ENCODE measurements at regions not wholly inside any gene's neighbourhood (a gene's known extent, or its start where the extent isn't known, plus 50 kb on each side); places are given as distances from the start of the nearest gene placed in this dataset.
"Not testable (repeated sequence)": the region's sequence is repeated elsewhere in the genome, so short reads cannot be mapped to it uniquely, and the experiment has no call there.

DNA sequence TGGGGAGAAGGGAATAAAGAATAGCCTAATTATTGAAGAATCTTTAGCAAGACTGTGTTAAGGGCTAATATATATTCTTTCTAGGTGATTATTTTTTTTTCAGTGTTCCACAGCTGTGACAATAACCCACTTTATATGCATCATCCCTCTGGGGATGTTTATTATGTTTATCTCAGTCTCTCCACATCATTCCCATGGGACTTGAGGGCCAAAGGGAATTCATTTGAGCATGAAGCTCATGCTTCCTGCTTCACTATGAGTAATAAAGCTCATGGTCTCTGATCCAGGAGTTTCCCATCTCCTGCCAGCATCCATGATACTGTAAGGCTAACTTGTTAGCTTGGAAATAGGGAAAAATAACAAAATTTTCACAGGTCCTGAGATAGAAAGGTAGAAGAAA is 1888.4 kb downstream of the LRRC4C start:
- no peaks in the 10 kb centered on the region for H3K4me1 ChIP-seq
- H3K27ac ChIP-seq = no peak overlapping the region
- no peak overlapping the region for H3K4me3 ChIP-seq
- no peak for DNase-seq
- H3K36me3 ChIP-seq = no peaks in the 10 kb centered on the region
- H3K9me3 ChIP-seq = peaks cover 0 to 5% (median 0%) of the 10 kb centered on the region in 4 donors
- intact Hi-C loops (cut with DNase I; ENCODE audit: low total_unique reads) = no loop called here
- H3K27me3 ChIP-seq = no peaks in the 10 kb centered on the region
- TF ChIP-seq EP300 (IDR thresholded peaks at IDR 0.05) (no peak), POLR2AphosphoS5 (IDR thresholded peaks at IDR 0.05) (no peak), POLR2A (IDR thresholded peaks at IDR 0.05) (no peak)
- TF ChIP-seq, protein P1, sequence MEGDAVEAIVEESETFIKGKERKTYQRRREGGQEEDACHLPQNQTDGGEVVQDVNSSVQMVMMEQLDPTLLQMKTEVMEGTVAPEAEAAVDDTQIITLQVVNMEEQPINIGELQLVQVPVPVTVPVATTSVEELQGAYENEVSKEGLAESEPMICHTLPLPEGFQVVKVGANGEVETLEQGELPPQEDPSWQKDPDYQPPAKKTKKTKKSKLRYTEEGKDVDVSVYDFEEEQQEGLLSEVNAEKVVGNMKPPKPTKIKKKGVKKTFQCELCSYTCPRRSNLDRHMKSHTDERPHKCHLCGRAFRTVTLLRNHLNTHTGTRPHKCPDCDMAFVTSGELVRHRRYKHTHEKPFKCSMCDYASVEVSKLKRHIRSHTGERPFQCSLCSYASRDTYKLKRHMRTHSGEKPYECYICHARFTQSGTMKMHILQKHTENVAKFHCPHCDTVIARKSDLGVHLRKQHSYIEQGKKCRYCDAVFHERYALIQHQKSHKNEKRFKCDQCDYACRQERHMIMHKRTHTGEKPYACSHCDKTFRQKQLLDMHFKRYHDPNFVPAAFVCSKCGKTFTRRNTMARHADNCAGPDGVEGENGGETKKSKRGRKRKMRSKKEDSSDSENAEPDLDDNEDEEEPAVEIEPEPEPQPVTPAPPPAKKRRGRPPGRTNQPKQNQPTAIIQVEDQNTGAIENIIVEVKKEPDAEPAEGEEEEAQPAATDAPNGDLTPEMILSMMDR (IDR thresholded peaks at IDR 0.05) = no peak

DNA sequence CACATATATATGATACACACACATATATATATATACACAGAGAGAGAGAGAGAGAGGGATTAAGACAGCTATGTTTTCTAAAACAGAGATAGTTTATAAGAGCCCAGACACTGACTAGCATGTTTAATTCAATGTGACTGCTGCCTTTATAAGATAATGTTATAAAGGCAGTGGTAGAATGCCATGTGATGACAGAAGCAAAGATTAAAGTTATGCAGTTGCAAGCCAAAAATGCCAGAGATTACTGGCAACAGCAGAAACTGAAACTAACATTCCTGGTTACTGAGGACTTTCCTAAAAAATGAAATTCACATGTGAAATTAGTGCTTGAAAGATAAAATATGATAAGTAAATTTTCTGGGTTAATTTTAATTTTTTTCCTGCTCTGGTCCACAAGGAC is 1888.9 kb downstream of the LRRC4C start:
- Histone ChIP-seq H3K36me3 (no peaks in the 10 kb centered on the region), H3K4me3 (no peak overlapping the region), H3K27ac (no peak overlapping the region), H3K27me3 (no peaks in the 10 kb centered on the region), H3K9me3 (peaks cover 0 to 10% (median 3%) of the 10 kb centered on the region in 4 donors), H3K4me1 (no peaks in the 10 kb centered on the region)
- intact Hi-C loops (cut with DNase I; ENCODE audit: low total_unique reads) = no loop called here
- peak in 1 of 2 donors; percentile 4 for DNase-seq
- TF ChIP-seq POLR2A (IDR thresholded peaks at IDR 0.05) = no peak

DNA sequence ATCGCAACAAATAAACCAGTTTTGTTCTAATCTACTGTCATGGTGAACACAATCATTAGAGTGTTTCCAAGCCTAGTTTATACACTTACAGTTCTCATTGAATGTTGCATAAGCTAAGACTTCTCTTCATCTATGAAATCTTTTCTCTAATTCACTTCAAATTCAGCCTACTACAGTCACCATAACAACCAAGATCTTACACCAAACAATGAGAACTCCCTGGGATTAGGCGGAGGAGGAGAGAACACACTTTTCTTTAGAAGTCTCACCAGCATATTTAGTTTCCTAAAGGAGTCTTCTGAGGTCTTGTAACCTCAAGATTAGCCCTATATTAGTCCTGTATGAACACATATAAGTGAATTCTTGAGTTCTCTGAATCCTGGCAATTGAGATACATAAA is 1889.7 kb downstream of the LRRC4C start:
- Histone ChIP-seq H3K27me3 (no peaks in the 10 kb centered on the region), H3K27ac (no peak overlapping the region), H3K4me3 (no peak overlapping the region), H3K4me1 (no peaks in the 10 kb centered on the region), H3K36me3 (no peaks in the 10 kb centered on the region), H3K9me3 (peaks cover 0 to 10% (median 4%) of the 10 kb centered on the region in 4 donors)
- no peak for DNase-seq
- 80 to 88% (median 88%) methylated on average over 2 of the region's 2 CpGs for WGBS, 5 donors
- TF ChIP-seq EP300 (IDR thresholded peaks at IDR 0.05) (no peak), POLR2AphosphoS5 (IDR thresholded peaks at IDR 0.05) (no peak), POLR2A (IDR thresholded peaks at IDR 0.05) (no peak)
- TF ChIP-seq, protein P1 (IDR thresholded peaks at IDR 0.05) = no peak
- intact Hi-C loops (cut with DNase I; ENCODE audit: low total_unique reads) = no loop called here

DNA sequence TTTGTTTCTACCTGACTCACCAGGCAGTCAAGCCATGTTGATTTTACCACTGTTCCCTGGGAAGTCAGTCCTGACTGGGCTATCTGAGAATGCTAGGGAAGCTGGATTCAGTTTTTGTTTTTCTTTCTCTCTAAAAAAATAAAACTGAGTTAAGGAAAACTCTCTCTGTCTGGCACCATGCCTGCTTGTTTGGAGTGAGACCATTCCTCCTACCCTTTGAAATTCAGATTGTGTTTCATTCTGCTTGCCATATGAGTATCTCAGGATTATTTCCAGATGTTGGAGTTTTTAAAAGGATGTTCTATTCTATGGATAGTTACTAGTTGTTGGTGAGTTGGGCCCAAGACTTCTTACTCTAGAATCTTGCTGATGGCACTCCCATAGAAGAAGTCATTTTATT is 1917.0 kb downstream of the LRRC4C start:
- H3K36me3 ChIP-seq = no peaks in the 10 kb centered on the region
- no peak overlapping the region for H3K4me3 ChIP-seq
- peaks cover 0 to 6% (median 2%) of the 10 kb centered on the region in 4 donors for H3K9me3 ChIP-seq
- TF ChIP-seq, protein P1 (IDR thresholded peaks at IDR 0.05) = no peak
- TF ChIP-seq POLR2AphosphoS5 (IDR thresholded peaks at IDR 0.05) = no peak
- no peak for DNase-seq
- H3K4me1 ChIP-seq = no peaks in the 10 kb centered on the region
- H3K27me3 ChIP-seq = no peaks in the 10 kb centered on the region
- H3K27ac ChIP-seq = peak overlapping the region in 3 of 5 donors; percentile 7 to 75 (median 64)
- intact Hi-C loops (cut with DNase I; ENCODE audit: low total_unique reads) = no loop called here

DNA sequence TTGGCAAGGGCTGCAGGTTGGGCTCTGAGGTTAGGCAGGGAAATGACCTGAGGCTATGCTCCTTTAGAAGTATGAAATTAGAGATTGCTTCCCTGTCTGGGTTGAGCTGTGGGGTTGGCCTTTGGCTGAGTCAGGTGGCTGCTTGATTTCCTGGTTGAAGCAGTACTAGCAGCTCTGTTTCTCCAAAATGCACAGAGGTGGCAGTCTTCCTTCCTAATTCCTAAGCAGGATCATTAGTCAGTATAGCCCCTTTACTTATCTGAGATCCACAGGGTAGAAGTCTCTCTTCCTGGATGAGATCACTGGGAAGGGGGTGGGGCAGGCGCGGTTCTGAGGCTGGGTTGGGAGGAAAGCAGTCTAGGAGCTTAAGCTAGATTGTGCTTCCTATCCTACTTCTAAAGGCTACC is 1917.5 kb downstream of the LRRC4C start:
- TF ChIP-seq POLR2A (IDR thresholded peaks at IDR 0.05) = no peak
- TF ChIP-seq, protein P1 (IDR thresholded peaks at IDR 0.05) = no peak
- TF ChIP-seq EP300 (IDR thresholded peaks at IDR 0.05) = no peak
- peak in 2 of 3 donors; percentile 5 to 11 for TF ChIP-seq POLR2AphosphoS5 (IDR thresholded peaks at IDR 0.05)
- Histone ChIP-seq H3K36me3 (no peaks in the 10 kb centered on the region), H3K27me3 (no peaks in the 10 kb centered on the region), H3K4me1 (no peaks in the 10 kb centered on the region), H3K27ac (peak overlapping the region in 4 of 5 donors; percentile 7 to 75 (median 50)), H3K9me3 (peaks cover 0 to 6% (median 2%) of the 10 kb centered on the region in 4 donors), H3K4me3 (no peak overlapping the region)
- peak; percentile 24 to 46 for DNase-seq
- WGBS, 5 donors = 13 to 68% (median 27%) methylated on average over 2 of the region's 2 CpGs
- intact Hi-C loops (cut with DNase I; ENCODE audit: low total_unique reads) = no loop called here

DNA sequence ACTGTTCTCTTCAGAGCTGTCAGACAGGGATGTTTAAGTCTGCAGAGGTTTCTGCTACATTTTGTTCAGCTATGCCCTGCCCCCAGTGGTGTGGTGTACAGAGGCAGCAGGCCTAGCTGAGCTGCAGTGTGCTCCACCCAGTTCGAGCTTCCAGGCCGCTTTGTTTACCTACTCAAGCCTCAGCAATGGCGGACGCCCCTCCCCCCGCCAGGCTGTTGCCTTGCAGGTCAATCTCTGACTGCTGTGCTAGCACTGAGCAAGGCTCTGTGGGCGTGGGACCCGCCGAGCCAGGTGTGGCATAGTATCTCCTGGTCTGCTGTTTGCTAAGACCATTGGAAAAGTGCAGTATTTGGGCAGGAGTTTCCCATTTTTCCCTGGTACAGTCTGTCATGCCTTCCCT is 1923.1 kb downstream of the LRRC4C start:
- WGBS, 5 donors = 68 to 80% (median 73%) methylated on average over 7 to 8 of the region's 8 CpGs
- intact Hi-C loops (cut with DNase I; ENCODE audit: low total_unique reads); H3K4me3 ChIP-seq; H3K4me1 ChIP-seq; H3K27me3 ChIP-seq; H3K27ac ChIP-seq; DNase-seq; H3K36me3 ChIP-seq: not testable (repeated sequence)
- H3K9me3 ChIP-seq = peaks cover 0 to 15% (median 2%) of the 10 kb centered on the region in 4 donors

Data from stomach (tissue), 8 donors.